Astrocyte of the spinal cord (primary cell): ENCODE measurements at regions not wholly inside any gene's neighbourhood (a gene's known extent, or its start where the extent isn't known, plus 50 kb on each side); places are given as distances from the start of the nearest gene placed in this dataset.

ENCODE experiments used
- DNase-seq: peaks from one replicate; pipeline ENCODE4 v3.0.0; 2011; ENCODE audit warnings: low read depth, low spot score
- H3K4me3 ChIP-seq: 2 replicates; pipeline ENCODE4 v1.5.1; 2011; ENCODE audit warnings: low read depth, mild to moderate bottlenecking, low read length, moderate library complexity
- in situ Hi-C: cut with HindIII; loops from 2 replicates; pipeline ENCODE4 v1.10.0; 2017; ENCODE audit warnings: low sequenced_read_pairs
- TF ChIP-seq, protein P1 (sequence below): IDR thresholded peaks from 2 replicates; pipeline ENCODE4 v1.5.1; 2012; ENCODE audit warnings: low read depth, mild to moderate bottlenecking, low read length, inconsistent platforms

DNA sequence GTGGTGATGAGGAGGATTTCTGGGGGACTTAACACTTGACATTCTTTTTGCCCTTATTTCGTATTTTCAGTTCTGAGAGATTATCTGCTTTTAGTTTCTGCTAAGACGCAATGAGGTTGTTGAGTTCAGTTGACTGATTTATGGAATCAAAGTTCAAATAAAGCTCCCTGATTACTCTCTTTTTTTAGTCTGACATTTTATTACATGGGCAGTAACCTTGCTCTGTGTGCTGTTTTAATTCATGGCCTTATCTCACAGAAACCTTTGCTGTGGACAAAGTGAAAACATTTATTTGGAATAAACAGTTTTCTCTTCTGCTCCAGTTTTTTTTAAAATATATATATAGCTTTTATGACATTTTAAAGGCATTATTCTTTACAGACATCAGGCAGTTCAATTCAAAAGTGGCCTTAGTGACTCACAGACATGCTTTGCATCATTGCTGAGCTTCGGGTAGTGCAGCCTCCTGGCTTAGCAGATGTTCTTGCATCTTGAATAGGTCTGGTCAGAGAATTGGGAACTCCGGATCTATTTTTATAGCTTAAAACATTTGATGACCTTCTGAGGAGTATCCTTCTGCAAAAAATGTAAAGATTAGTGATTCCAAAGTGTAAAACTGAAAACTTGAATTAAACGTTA lies 162.9 kb downstream of the FAM170A start:
- in situ Hi-C loops, result no loop called here
- H3K4me3 ChIP-seq, result no peak overlapping the region
- TF ChIP-seq, protein P1, sequence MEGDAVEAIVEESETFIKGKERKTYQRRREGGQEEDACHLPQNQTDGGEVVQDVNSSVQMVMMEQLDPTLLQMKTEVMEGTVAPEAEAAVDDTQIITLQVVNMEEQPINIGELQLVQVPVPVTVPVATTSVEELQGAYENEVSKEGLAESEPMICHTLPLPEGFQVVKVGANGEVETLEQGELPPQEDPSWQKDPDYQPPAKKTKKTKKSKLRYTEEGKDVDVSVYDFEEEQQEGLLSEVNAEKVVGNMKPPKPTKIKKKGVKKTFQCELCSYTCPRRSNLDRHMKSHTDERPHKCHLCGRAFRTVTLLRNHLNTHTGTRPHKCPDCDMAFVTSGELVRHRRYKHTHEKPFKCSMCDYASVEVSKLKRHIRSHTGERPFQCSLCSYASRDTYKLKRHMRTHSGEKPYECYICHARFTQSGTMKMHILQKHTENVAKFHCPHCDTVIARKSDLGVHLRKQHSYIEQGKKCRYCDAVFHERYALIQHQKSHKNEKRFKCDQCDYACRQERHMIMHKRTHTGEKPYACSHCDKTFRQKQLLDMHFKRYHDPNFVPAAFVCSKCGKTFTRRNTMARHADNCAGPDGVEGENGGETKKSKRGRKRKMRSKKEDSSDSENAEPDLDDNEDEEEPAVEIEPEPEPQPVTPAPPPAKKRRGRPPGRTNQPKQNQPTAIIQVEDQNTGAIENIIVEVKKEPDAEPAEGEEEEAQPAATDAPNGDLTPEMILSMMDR, result no peak
- no peak for DNase-seq

DNA sequence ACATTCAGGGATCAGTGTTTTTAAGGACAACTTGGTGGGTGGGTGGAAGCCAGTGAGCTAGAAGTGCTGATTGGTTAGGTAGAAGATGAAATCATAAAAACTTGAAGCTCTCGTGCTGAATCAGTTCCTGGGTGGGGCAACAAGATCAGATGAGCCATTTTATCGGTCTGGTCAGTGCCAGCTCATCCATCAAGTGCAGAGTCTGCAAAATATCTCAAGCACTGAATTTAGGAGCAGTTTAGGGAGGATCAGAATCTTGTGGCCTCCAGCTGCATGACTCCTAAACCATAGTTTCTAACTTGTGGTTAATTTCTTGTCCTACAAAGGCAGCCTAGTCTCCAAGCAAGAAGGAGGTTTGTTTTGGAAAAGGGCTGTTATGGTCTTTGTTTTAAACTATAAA lies 166.4 kb downstream of the FAM170A start:
- TF ChIP-seq, protein P1, result no peak
- H3K4me3 ChIP-seq, result no peak overlapping the region
- in situ Hi-C loops, result no loop called here
- no peak for DNase-seq

DNA sequence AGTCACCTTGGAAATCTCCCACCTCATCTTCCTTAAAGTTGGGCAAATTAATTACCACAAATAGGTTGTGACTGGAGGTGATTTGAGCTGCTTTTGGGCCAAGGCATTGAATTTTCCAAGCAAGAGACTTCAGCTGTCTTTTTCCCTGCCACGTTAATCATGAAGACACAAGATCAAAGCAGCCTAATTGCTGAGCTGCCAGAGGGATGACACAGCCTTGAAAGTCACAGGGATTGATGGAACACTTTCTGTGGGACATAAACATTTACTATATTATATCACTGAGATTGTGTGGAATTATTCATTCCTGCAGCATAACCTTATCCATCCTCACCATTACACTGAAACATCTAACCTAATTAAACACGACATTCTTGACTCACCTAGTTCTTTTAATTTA lies 172.2 kb downstream of the FAM170A start:
- in situ Hi-C loops, result no loop called here
- H3K4me3 ChIP-seq, result no peak overlapping the region
- no peak for DNase-seq
- TF ChIP-seq, protein P1, result no peak

DNA sequence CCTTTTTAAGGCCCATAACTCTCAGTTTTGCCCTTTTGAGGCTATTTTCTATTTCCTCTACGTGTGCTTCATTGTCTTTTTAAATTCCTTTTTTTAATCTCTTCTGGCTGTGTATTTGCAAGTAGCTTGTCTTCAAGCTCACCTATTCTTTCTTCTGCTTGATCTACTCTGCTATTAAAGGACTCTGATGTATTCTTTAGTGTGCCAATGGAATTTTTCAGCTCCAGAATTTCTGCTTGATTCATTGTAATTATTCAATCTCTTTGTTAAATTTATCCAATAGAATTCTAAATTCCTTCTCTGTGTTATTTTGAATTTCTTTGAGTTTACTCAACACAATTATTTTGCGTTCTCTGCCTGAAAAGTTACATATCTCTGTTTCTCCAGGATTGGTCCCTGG lies 178.7 kb downstream of the FAM170A start:
- no peak for DNase-seq
- in situ Hi-C loops, result no loop called here
- TF ChIP-seq, protein P1, result no peak
- no peak overlapping the region for H3K4me3 ChIP-seq

DNA sequence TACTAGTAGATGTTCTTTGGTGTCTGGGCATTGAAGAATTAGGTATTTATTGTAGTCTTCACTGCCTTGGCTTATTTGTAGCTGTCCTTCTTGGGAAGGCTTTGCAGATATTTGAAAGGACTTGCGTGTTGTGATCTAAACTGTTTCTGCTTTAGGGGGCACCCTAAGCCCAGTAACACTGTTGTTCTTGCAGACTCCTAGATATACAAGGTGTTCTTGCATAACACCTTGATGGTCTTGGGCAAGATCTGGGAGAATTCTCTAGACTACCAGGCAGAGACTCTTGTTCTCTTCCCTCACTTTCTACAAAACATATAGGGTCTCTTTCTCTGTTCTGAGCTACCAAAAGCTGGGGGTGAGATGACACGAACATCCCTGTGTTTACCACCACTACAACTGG lies 179.1 kb downstream of the FAM170A start:
- in situ Hi-C loops, result no loop called here
- no peak for DNase-seq
- TF ChIP-seq, protein P1, result no peak
- no peak overlapping the region for H3K4me3 ChIP-seq

DNA sequence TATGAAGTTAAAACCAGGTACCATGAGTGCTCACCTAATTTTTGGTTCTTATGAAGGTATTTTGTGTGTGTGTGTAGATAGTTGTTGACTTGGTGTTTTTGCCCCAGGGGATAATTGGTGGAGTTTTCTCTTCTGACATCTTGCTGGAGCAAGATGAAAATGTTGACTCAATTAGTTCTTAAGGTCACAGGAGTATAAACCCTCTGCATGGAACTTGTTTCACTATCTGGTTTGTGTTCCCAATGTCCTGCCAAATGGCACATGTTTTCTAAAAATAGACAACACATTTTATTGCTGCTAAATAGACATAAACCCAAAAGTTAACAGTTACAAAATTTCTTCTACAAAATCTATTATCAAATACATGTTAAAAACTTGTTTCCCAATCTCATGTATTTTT lies 180.9 kb downstream of the FAM170A start:
- in situ Hi-C loops, result no loop called here
- TF ChIP-seq, protein P1, result no peak

More for the DNA sequence above, 180.9 kb downstream of the FAM170A start:
- H3K4me3 ChIP-seq, result no peak overlapping the region
- DNase-seq, result no peak
